A549 (cell line): ENCODE measurements at regions not wholly inside any gene's neighbourhood (a gene's known extent, or its start where the extent isn't known, plus 50 kb on each side); places are given as distances from the start of the nearest gene placed in this dataset.

Source experiments
- CEBPB ChIP-seq, 2 experiments: fragments of >200 bp in 1 of 2; sonication (Bioruptor Twin) in 1 of 2; formaldehyde crosslinking in 1 of 2; IDR thresholded peaks; 2 replicates each; pipeline ENCODE4 v1.6.1; 2012 to 2016
- CHD4 ChIP-seq: fragments of 200-600 bp; sonication (generic); IDR thresholded peaks from 2 replicates; pipeline ENCODE4 v1.6.1; 2016; ENCODE audit warnings: antibody characterized with exemption, mild to moderate bottlenecking, borderline replicate concordance
- EP300 ChIP-seq, 2 experiments: fragments of >200 bp; sonication (Bioruptor Twin); formaldehyde crosslinking; IDR thresholded peaks; 2 replicates in 1 of 2; 3 replicates in 1 of 2; pipeline ENCODE4 v1.6.1; 2016 to 2017
- MAFK ChIP-seq: fragments of 450-650 bp; IDR thresholded peaks from 2 replicates; pipeline ENCODE4 v1.6.1; 2014; ENCODE audit not compliant: partially characterized antibody
- NR3C1 ChIP-seq: fragments of >200 bp; sonication (Bioruptor Twin); formaldehyde crosslinking; IDR thresholded peaks from 3 replicates; pipeline ENCODE4 v1.6.1; 2017
- POLR2A ChIP-seq: IDR thresholded peaks from 2 replicates; pipeline ENCODE4 v1.6.1; 2012; ENCODE audit warnings: mild to moderate bottlenecking, low read length
- SMC3 ChIP-seq: fragments of >200 bp; sonication (Bioruptor Twin); formaldehyde crosslinking; IDR thresholded peaks from 3 replicates; pipeline ENCODE4 v1.6.1; 2018; ENCODE audit warnings: inconsistent platforms
- ZNF302 ChIP-seq: fragments of 250-450 bp; sonication (Bioruptor Pico); IDR thresholded peaks from 2 replicates; pipeline ENCODE4 v1.9.0; 2021; ENCODE audit warnings: inconsistent platforms, mild to moderate bottlenecking, moderate library complexity
- TF ChIP-seq, protein P1 (sequence below): fragments of >200 bp; sonication (Bioruptor Twin); formaldehyde crosslinking; IDR thresholded peaks from 3 replicates; pipeline ENCODE4 v1.5.1; 2016
- TF ChIP-seq, protein P2 (sequence below): fragments of 150-350 bp; IDR thresholded peaks from 2 replicates; pipeline ENCODE4 v1.6.1; 2014; ENCODE audit warnings: low read depth, mild to moderate bottlenecking, low read length
- TF ChIP-seq, protein P3 (sequence below): IDR thresholded peaks from 2 replicates; pipeline ENCODE4 v1.6.1; 2012
- TF ChIP-seq, protein P4 (sequence below): fragments of 200-600 bp; sonication (generic); IDR thresholded peaks from 2 replicates; pipeline ENCODE4 v1.6.1; 2016; ENCODE audit warnings: antibody characterized with exemption, mild to moderate bottlenecking, moderate library complexity

DNA sequence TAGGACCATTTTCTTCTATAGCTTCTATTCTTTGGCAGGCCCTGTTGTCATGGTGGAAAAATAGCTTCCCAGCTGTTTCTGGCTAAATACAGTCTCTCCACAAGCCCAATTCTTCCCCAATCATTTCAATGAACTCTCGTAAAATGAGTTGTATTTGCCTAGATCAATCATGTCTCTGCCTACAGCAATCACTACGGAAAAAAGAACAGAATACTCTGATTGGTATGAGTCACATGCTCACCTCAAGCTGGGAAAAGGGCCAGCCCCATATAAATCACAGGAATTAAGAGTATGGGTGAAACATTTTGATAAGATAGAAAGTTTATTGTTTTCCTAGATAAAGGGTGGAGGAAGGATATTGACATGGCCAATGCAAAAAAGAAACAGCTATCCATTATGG is 711.4 kb downstream of the EFNA5 start:
- no peak for TF ChIP-seq NR3C1
- TF ChIP-seq EP300 (IDR thresholded peaks at IDR 0.05) = no peak
- TF ChIP-seq MAFK = no peak
- TF ChIP-seq, protein P1, sequence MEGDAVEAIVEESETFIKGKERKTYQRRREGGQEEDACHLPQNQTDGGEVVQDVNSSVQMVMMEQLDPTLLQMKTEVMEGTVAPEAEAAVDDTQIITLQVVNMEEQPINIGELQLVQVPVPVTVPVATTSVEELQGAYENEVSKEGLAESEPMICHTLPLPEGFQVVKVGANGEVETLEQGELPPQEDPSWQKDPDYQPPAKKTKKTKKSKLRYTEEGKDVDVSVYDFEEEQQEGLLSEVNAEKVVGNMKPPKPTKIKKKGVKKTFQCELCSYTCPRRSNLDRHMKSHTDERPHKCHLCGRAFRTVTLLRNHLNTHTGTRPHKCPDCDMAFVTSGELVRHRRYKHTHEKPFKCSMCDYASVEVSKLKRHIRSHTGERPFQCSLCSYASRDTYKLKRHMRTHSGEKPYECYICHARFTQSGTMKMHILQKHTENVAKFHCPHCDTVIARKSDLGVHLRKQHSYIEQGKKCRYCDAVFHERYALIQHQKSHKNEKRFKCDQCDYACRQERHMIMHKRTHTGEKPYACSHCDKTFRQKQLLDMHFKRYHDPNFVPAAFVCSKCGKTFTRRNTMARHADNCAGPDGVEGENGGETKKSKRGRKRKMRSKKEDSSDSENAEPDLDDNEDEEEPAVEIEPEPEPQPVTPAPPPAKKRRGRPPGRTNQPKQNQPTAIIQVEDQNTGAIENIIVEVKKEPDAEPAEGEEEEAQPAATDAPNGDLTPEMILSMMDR = no peak
- no peak for TF ChIP-seq SMC3
- TF ChIP-seq CEBPB (IDR thresholded peaks at IDR 0.05) = no peak
- TF ChIP-seq CHD4 = no peak
- TF ChIP-seq ZNF302 (CRISPR knock-in tag) = no peak
- TF ChIP-seq, protein P2, sequence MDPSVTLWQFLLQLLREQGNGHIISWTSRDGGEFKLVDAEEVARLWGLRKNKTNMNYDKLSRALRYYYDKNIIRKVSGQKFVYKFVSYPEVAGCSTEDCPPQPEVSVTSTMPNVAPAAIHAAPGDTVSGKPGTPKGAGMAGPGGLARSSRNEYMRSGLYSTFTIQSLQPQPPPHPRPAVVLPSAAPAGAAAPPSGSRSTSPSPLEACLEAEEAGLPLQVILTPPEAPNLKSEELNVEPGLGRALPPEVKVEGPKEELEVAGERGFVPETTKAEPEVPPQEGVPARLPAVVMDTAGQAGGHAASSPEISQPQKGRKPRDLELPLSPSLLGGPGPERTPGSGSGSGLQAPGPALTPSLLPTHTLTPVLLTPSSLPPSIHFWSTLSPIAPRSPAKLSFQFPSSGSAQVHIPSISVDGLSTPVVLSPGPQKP = no peak
- no peak for TF ChIP-seq POLR2A
- TF ChIP-seq, protein P3, sequence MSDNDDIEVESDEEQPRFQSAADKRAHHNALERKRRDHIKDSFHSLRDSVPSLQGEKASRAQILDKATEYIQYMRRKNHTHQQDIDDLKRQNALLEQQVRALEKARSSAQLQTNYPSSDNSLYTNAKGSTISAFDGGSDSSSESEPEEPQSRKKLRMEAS = no peak
- TF ChIP-seq, protein P4, sequence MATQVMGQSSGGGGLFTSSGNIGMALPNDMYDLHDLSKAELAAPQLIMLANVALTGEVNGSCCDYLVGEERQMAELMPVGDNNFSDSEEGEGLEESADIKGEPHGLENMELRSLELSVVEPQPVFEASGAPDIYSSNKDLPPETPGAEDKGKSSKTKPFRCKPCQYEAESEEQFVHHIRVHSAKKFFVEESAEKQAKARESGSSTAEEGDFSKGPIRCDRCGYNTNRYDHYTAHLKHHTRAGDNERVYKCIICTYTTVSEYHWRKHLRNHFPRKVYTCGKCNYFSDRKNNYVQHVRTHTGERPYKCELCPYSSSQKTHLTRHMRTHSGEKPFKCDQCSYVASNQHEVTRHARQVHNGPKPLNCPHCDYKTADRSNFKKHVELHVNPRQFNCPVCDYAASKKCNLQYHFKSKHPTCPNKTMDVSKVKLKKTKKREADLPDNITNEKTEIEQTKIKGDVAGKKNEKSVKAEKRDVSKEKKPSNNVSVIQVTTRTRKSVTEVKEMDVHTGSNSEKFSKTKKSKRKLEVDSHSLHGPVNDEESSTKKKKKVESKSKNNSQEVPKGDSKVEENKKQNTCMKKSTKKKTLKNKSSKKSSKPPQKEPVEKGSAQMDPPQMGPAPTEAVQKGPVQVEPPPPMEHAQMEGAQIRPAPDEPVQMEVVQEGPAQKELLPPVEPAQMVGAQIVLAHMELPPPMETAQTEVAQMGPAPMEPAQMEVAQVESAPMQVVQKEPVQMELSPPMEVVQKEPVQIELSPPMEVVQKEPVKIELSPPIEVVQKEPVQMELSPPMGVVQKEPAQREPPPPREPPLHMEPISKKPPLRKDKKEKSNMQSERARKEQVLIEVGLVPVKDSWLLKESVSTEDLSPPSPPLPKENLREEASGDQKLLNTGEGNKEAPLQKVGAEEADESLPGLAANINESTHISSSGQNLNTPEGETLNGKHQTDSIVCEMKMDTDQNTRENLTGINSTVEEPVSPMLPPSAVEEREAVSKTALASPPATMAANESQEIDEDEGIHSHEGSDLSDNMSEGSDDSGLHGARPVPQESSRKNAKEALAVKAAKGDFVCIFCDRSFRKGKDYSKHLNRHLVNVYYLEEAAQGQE = no peak
